Endothelial cell of hepatic sinusoid (primary cell): ENCODE measurements at regions not wholly inside any gene's neighbourhood (a gene's known extent, or its start where the extent isn't known, plus 50 kb on each side); places are given as distances from the start of the nearest gene placed in this dataset.

Experiments used
- in situ Hi-C: cut with HindIII; loops from 2 replicates; pipeline ENCODE4 v1.10.0; 2017; ENCODE audit warnings: low sequenced_read_pairs

DNA sequence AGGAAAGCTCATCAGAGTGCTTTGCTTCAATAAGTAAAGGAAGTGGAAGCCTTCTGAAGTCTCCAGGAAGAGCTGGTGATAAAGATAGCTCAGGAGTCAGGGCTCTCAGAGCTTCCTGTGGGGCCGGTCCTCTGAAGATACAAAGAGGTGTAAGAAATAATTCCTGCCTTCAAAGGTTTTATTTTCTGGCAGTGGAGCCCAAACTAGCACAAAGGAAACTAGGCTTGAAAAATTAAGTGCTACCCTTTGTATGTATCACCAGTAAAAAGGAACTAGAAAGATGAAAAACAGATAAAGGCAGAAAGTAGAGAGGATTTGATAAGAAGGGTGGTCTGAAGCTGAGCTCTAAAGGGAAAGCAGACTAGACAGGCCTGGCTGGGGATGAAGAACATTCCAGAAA, 204.1 kb upstream of the SASH1 start:
- in situ Hi-C loops = no loop called here

DNA sequence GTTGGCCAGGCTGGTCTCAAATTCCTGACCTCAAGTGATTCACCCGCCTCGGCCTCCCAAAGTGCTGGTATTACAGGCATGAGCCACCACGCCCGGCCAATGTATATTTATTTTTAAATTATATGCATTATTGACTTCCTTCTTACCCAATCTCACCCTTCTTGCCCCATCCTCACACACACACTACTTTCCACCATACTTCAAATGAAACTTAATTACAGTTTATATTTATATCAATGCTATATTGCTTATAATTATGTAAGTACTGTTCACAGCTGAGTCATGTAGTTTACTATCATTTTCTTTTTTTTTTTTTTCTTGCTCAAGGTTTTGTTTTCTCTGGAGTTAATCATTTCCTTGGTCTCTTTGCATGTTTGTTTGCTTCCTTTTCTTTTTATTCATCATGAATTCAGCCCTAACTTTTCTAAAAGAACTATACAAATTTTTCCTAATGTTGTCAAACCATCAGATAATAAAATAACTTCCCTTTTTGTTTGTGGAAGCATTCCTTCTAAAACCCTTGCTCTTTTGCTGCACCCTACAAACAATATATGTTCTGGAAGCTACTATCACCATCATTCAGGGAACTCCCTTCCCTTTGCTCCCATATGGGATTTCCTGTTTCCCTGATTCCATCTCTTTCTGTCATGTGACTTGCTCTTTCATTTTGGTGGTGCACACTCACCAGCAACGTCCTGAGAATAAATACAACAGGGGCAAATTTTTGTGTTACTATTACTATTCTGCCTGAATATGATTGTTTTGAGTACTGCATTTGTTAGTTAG, 201.7 kb upstream of the SASH1 start:
- in situ Hi-C loops = no loop called here

DNA sequence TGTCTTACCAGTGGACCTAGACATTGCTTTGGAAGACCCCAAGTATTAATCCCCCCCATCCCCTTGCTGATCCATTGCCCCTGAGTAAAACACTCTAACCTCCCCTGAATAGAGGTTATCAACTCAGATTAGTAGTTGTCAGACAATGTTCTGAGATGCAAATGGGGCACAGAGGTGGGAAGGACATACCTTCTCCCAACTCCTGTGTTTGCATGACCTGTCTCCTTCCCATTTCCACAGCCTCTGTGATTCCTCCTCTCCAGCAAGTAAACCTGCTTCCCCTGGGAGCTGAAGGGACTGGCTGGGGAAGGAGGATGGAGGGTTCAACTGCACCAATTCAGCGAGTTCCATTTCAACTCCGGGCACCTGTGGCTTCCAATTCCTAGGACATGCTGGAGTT, 199.8 kb upstream of the SASH1 start:
- in situ Hi-C loops = no loop called here

- in situ Hi-C loops = no loop called here
Observed at GRCh38 chr6:148143771-148144170, 198.9 kb upstream of the SASH1 start.

GRCh38 chr6:148144917-148145521, 197.6 kb upstream of the SASH1 start:
- in situ Hi-C loops = no loop called here

DNA sequence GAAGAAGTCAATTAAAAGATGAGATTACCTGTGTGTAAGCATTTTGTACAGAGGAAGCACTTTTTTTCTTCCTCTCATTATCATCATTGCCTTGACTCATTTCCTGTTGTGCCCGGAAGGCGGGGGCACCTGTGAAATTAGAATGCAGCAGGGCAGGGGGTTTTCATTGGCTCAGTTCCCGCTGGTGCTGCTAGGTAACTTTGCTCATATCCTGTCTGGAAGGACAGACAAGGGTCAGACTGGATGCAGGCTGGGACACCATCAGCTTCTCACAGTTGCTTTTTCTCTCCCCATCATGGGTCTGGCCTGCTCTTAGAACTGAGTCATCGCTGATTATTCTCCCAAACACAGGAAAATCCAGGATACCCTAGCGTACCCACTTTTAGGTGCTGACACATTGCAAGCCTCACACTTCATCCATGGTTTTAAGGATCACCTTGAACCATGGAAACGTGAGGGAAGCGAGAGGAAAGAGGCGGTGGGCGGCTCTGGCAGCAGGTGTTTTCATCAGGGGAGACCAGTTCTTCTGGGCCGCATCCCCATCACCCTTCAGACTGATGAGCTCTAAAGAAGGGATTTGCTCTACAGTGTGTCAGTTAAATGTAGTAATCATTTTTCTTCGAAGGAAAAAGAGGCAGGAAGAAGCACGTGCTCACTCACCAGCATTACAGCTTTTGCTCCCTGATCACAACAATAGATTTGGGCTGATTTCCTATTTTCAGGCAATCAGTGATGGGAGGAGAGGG, 195.7 kb upstream of the SASH1 start:
- in situ Hi-C loops = no loop called here

DNA sequence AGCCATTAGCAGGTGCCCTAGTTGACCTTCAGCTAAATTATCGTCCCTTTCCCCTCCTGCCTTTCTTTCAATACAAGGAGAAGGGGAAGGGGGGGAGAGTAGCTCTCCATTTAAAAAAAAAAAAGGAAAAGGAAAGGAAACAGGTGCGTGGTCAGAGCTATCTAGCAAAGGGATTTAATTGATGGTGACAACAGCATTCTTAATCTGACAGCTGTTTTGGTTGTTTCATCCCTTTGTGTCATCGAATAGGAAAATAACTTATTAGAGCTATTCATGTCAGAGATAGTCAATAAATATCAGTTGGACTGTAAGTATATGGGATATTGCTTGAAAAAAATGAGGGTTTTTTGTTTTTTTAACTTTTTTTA, 195.2 kb upstream of the SASH1 start:
- in situ Hi-C loops = no loop called here

DNA sequence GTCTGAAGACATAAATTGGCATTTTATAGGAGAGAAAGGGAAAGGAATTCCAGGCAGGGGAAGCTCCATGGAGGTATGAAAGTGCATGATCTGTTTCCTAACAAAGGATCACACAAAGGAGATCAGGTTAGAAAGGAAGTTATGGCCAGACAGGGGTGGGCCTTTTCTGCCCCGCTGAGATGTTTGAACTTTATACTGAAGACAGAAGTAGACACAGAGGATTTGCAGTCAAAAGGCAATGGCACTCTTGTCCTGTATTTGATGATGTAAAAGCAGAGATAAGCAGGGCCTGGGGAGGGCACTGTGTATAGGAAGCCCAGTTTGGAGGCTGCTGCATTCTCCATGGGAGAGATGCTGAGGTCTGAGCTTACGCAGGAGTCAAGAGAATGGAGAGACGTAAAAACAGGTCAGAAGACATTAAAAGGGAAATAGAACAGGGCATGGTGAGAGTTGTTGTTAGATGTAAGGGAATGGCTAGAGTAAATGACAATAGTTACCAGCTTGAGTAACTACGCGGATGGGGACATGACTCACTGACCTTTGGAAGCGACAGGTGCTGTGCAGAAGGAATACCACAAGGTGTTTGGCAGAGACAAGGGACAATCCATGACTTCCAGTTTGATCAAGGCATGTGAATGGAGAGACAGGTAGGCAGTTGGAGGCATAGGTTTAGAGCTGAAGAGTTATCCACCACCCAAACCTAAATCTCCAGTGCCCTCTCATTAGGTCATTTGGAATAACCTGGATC, 190.6 kb upstream of the SASH1 start:
- in situ Hi-C loops = no loop called here

- in situ Hi-C loops = no loop called here
Observed at GRCh38 chr6:148154668-148155067, 188.0 kb upstream of the SASH1 start.

- in situ Hi-C loops = no loop called here
Observed at GRCh38 chr6:148155293-148155692, 187.3 kb upstream of the SASH1 start.

- in situ Hi-C loops = no loop called here
Observed at GRCh38 chr6:148157841-148158240, 184.8 kb upstream of the SASH1 start.

DNA sequence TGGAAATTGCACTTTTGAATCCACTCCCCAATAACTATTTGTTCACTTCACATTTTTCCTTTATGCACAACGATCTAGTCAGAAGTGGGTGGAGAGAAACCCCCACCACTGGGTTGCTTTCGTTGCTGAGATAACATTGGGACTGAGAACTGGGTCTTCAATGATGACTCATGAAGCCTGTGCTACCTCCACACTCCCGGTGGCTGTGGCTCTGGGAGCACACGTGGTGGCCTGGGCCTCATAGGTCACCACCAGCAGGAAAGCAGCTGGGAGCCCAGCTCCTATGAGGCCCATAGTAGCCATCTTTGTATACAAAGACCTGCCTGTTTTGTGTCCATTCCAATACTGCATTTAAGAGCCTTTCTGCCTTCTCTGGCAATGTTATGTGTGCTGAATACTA, 178.0 kb upstream of the SASH1 start:
- in situ Hi-C loops = loop anchor here (5.0 kb wide), 1 partner anchor 652 kb away; no protein-coding TSS in a partner anchor

DNA sequence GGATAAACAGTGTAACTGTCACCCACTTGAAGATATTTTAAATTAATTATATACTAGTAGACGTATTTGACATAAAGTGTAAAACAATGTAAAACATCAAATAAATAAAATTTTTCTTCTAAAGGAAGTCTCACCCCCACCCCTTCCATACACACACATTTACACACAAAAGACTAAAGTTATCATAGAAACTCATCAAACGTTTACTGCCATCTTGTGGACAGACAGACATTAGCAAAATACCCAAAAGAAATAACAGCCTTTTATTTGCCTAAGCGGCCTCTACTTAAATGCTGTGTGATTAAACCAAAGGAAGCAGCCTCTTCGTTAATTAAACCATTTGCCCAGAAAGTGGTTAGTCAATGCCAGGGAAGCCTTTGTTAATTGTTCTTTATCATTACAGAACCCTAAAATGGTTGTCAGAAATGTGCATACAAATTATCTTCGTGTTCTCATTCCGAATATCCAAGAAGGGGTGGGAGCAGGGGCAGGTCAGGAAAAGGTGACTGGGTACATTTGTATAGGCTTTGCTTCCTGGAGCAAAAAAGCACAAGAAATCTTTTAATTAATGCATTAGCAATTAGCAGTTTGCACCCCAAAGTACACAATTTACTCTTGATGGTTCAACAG, 176.2 kb upstream of the SASH1 start:
- in situ Hi-C loops = loop anchor here (5.0 kb wide), 1 partner anchor 654 kb away; no protein-coding TSS in a partner anchor

- in situ Hi-C loops = loop anchor here (5.0 kb wide), 1 partner anchor 657 kb away; no protein-coding TSS in a partner anchor
Observed at GRCh38 chr6:148169706-148170105, 172.9 kb upstream of the SASH1 start.

- in situ Hi-C loops = no loop called here
Observed at GRCh38 chr6:148170286-148170685, 172.4 kb upstream of the SASH1 start.

- in situ Hi-C loops = no loop called here
Observed at GRCh38 chr6:148173548-148173947, 169.1 kb upstream of the SASH1 start.

- in situ Hi-C loops = no loop called here
Observed at GRCh38 chr6:148175550-148176188, 167.0 kb upstream of the SASH1 start.

- in situ Hi-C loops = no loop called here
Observed at GRCh38 chr6:148177589-148178233, 164.9 kb upstream of the SASH1 start.

DNA sequence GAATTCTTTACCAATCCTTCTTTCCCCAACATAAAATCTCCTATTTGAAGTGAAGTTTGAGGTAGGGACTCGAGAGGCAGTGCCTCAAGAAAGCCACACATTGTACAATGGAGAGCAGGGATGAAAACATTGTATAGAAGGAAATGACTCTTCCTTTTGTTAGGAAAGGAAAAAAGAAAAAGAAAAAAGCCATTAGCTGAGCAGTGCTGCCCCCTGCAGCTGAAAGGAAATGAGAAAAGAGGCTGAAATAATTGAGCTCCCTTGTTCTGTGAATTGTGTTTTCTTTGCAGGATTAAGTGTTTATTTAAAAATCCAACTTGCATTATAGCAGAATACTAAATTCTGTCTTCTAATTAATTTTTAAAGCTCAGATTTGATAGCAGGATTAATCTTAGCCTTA, 162.9 kb upstream of the SASH1 start:
- in situ Hi-C loops = no loop called here

DNA sequence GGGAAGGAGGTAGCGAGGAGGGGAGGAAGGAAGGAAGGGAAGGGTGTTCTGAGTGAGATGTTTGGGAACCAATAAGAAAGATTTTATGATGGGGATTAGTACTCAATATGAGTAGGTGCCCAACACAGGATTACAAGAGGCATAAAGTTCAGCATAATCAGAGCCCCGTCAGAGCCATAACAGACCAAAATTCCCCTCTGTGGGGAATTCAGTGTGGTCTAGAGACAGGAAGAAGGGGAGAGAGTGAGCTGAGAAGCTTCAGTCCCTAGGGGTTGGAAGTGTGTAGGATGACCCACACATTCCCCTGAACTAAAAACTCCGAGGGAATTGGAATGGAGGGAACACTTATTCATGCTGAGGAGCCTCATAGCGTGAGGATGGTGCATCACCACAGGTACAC, 160.3 kb upstream of the SASH1 start:
- in situ Hi-C loops = no loop called here
